ENCODE measurements at regions not wholly inside any gene's neighbourhood (a gene's known extent, or its start where the extent isn't known, plus 50 kb on each side); places are given as distances from the start of the nearest gene placed in this dataset.

DNA sequence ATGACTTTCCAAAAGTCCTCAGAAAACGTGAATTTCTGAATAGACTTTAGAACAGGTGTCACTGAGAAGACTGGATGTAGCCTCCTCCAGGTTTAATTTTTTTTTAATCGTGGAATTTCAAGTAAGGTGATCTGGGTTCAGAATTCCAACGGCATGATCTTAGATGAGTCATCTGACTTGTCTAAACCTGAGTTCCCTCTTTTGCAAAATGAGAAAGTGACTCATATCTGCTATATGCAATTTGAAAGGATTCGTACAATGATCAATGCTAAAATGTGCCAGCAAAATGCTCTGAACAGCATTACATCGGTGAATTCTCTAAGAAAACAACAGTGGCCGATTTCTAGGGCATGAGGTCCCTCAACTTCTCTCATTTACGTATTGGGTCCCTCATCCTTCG is 69.1 kb upstream of the ZNF516 start:
- DNase-seq (ENCODE audit: low spot score): no peak
- no peak for TF ChIP-seq CTCF (IDR thresholded peaks at IDR 0.05; ENCODE audit: unreplicated experiment)
- Mint-ChIP-seq H3K27ac (ENCODE audit: unreplicated experiment) (no peak overlapping the region), H3K4me3 (ENCODE audit: unreplicated experiment) (no peak overlapping the region), H3K27me3 (ENCODE audit: unreplicated experiment) (no peaks in the 10 kb centered on the region), H3K36me3 (ENCODE audit: low read depth, unreplicated experiment) (no peaks in the 10 kb centered on the region), H3K9me3 (ENCODE audit: unreplicated experiment) (peaks cover 3% of the 10 kb centered on the region), H3K4me1 (ENCODE audit: unreplicated experiment) (peaks cover 5% of the 10 kb centered on the region)

DNA sequence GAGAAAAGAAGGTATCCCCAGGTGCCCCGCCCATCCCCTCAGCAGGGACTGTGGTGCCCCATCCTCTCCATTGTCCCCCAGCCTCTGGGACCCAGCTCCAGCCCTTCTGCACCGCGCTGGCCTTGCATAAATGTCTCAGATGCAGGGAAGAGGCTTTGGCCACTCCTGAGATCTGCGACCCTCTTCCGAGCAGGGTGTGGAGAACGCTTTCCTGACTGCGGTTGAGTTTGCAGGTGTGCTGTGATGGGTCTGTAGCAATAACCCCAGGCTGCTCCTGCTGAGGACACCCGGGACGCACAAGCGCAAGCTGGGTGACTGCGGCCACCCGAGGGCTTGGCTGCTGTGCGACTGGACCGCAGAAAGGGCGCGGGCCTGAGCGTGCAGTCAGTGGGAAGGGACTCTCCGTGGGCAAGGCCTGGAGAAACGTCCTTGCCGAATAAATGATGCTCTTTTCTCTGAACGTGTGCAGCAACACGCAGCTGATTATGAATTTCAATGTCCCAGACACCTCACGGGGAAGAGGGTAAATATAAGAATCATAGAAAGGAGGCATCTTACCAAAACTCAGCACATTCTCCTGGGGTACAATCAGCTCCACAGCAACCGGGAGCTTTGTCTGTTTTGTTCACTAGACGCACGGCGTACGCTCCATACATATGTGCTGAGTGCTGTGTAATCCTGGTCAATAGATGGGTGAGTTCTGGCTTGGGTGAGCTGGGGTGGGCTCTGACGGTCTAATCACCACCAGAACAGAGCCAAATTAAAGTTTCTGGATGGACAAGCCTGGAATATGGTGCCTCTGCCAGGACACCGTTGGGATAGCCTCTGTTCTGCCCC is 67.5 kb upstream of the ZNF516 start:
- Mint-ChIP-seq H3K4me3 (ENCODE audit: unreplicated experiment) (no peak overlapping the region), H3K9me3 (ENCODE audit: unreplicated experiment) (no peaks in the 10 kb centered on the region), H3K27ac (ENCODE audit: unreplicated experiment) (no peak overlapping the region), H3K27me3 (ENCODE audit: unreplicated experiment) (no peaks in the 10 kb centered on the region), H3K36me3 (ENCODE audit: low read depth, unreplicated experiment) (no peaks in the 10 kb centered on the region), H3K4me1 (ENCODE audit: unreplicated experiment) (peaks cover 8% of the 10 kb centered on the region)
- no peak for TF ChIP-seq CTCF (IDR thresholded peaks at IDR 0.05; ENCODE audit: unreplicated experiment)
- no peak for DNase-seq (ENCODE audit: low spot score)

- TF ChIP-seq CTCF (IDR thresholded peaks at IDR 0.05; ENCODE audit: unreplicated experiment): no peak
- H3K36me3 Mint-ChIP-seq (ENCODE audit: low read depth, unreplicated experiment): no peaks in the 10 kb centered on the region
- no peaks in the 10 kb centered on the region for H3K27me3 Mint-ChIP-seq (ENCODE audit: unreplicated experiment)
- DNase-seq (ENCODE audit: low spot score): no peak
- peaks cover 4% of the 10 kb centered on the region for H3K4me1 Mint-ChIP-seq (ENCODE audit: unreplicated experiment)
- no peak overlapping the region for H3K27ac Mint-ChIP-seq (ENCODE audit: unreplicated experiment)
- no peak overlapping the region for H3K4me3 Mint-ChIP-seq (ENCODE audit: unreplicated experiment)
- H3K9me3 Mint-ChIP-seq (ENCODE audit: unreplicated experiment): no peaks in the 10 kb centered on the region
Measured at GRCh38 chr18:76558881-76559667, 64.0 kb upstream of the ZNF516 start.

- no peaks in the 10 kb centered on the region for H3K9me3 Mint-ChIP-seq (ENCODE audit: unreplicated experiment)
- TF ChIP-seq CTCF (IDR thresholded peaks at IDR 0.05; ENCODE audit: unreplicated experiment): no peak
- no peak overlapping the region for H3K4me3 Mint-ChIP-seq (ENCODE audit: unreplicated experiment)
- H3K36me3 Mint-ChIP-seq (ENCODE audit: low read depth, unreplicated experiment): no peaks in the 10 kb centered on the region
- peaks cover 1% of the 10 kb centered on the region for H3K27me3 Mint-ChIP-seq (ENCODE audit: unreplicated experiment)
- H3K4me1 Mint-ChIP-seq (ENCODE audit: unreplicated experiment): peaks cover 4% of the 10 kb centered on the region
- DNase-seq (ENCODE audit: low spot score): no peak
- H3K27ac Mint-ChIP-seq (ENCODE audit: unreplicated experiment): no peak overlapping the region
Measured at GRCh38 chr18:76557026-76557575, 62.1 kb upstream of the ZNF516 start.

Data from endothelial cell (in vitro differentiated cells).